KMS-11 (cell line): ENCODE measurements at regions not wholly inside any gene's neighbourhood (a gene's known extent, or its start where the extent isn't known, plus 50 kb on each side); places are given as distances from the start of the nearest gene placed in this dataset.
"Not testable (repeated sequence)": the region's sequence is repeated elsewhere in the genome, so short reads cannot be mapped to it uniquely, and the experiment has no call there.

Source experiments
- H2AFZ ChIP-seq: fragments of 200-600 bp; sonication (generic); 2 replicates; pipeline ENCODE4 v1.6.1; 2016; ENCODE audit warnings: antibody characterized with exemption, mixed run types, low read depth
- H3K27ac ChIP-seq: fragments of 200-600 bp; sonication (generic); 2 replicates; pipeline ENCODE4 v1.6.1; 2016; ENCODE audit warnings: mild to moderate bottlenecking, mixed run types
- H3K27me3 ChIP-seq: fragments of 200-600 bp; sonication (generic); 2 replicates; pipeline ENCODE4 v1.6.1; 2017; ENCODE audit warnings: mild to moderate bottlenecking, low read depth, mixed run types, moderate library complexity; ENCODE audit not compliant: insufficient read depth
- H3K36me3 ChIP-seq: fragments of 200-600 bp; sonication (generic); 2 replicates; pipeline ENCODE4 v1.6.1; 2017; ENCODE audit warnings: mild to moderate bottlenecking, mixed run types; ENCODE audit not compliant: insufficient read depth
- H3K4me1 ChIP-seq: fragments of 200-600 bp; sonication (generic); 2 replicates; pipeline ENCODE4 v1.6.1; 2016; ENCODE audit warnings: mild to moderate bottlenecking, low read depth, mixed run types; ENCODE audit not compliant: poor library complexity, severe bottlenecking
- H3K4me2 ChIP-seq: fragments of 200-600 bp; sonication (generic); 2 replicates; pipeline ENCODE4 v1.7.0; 2016; ENCODE audit warnings: mild to moderate bottlenecking, mixed run types
- H3K4me3 ChIP-seq: fragments of 200-600 bp; sonication (generic); IDR thresholded peaks from 2 replicates; pipeline ENCODE4 v1.6.1; 2017; ENCODE audit warnings: low read depth, low read length, mixed read lengths; ENCODE audit not compliant: insufficient read depth
- H3K79me2 ChIP-seq: fragments of 200-600 bp; sonication (generic); 2 replicates; pipeline ENCODE4 v1.6.1; 2016; ENCODE audit warnings: low read depth, mixed run types; ENCODE audit not compliant: insufficient read depth
- H3K9ac ChIP-seq: fragments of 200-600 bp; sonication (generic); 2 replicates; pipeline ENCODE4 v1.6.1; 2016; ENCODE audit warnings: mild to moderate bottlenecking, mixed run types
- H4K20me1 ChIP-seq: fragments of 200-600 bp; sonication (generic); 2 replicates; pipeline ENCODE4 v1.6.1; 2016; ENCODE audit warnings: mild to moderate bottlenecking, mixed run types; ENCODE audit not compliant: insufficient read depth
- CTCF ChIP-seq: fragments of 200-600 bp; sonication (generic); conservative IDR thresholded peaks from 2 replicates; pipeline ENCODE4 v1.6.1; 2017; ENCODE audit warnings: low read depth, mild to moderate bottlenecking, antibody characterized with exemption, low read length, moderate library complexity, mixed read lengths

GRCh38 chr12:131271724-131272123 lies 318.0 kb downstream of the ADGRD1 start:
- H4K20me1 ChIP-seq, result no peaks in the 10 kb centered on the region
- H2AFZ ChIP-seq, result no peak overlapping the region
- no peak overlapping the region for H3K9ac ChIP-seq
- no peak overlapping the region for H3K4me3 ChIP-seq
- no peak for TF ChIP-seq CTCF
- H3K4me1 ChIP-seq, result no peaks in the 10 kb centered on the region
- no peaks in the 10 kb centered on the region for H3K27me3 ChIP-seq
- no peaks in the 10 kb centered on the region for H3K79me2 ChIP-seq
- no peak overlapping the region for H3K4me2 ChIP-seq
- H3K36me3 ChIP-seq, result no peaks in the 10 kb centered on the region
- H3K27ac ChIP-seq, result no peak overlapping the region

- H2AFZ ChIP-seq, H3K79me2 ChIP-seq, H3K27ac ChIP-seq, H3K27me3 ChIP-seq, H3K4me1 ChIP-seq, H4K20me1 ChIP-seq, H3K4me2 ChIP-seq, H3K9ac ChIP-seq, H3K36me3 ChIP-seq, H3K4me3 ChIP-seq: not testable (repeated sequence)
Measured at GRCh38 chr12:131272283-131272814, 318.6 kb downstream of the ADGRD1 start.

GRCh38 chr12:131273291-131273845 lies 319.7 kb downstream of the ADGRD1 start:
- H3K79me2 ChIP-seq, result no peaks in the 10 kb centered on the region
- no peak overlapping the region for H3K4me2 ChIP-seq
- no peaks in the 10 kb centered on the region for H4K20me1 ChIP-seq
- H3K9ac ChIP-seq, result no peak overlapping the region
- H3K4me1 ChIP-seq, result no peaks in the 10 kb centered on the region
- H2AFZ ChIP-seq, result no peak overlapping the region
- no peak for TF ChIP-seq CTCF
- no peaks in the 10 kb centered on the region for H3K36me3 ChIP-seq
- H3K27me3 ChIP-seq, result no peaks in the 10 kb centered on the region
- H3K27ac ChIP-seq, result no peak overlapping the region
- no peak overlapping the region for H3K4me3 ChIP-seq

GRCh38 chr12:131274061-131274460 lies 320.4 kb downstream of the ADGRD1 start:
- no peak overlapping the region for H3K4me3 ChIP-seq
- H3K36me3 ChIP-seq, result no peaks in the 10 kb centered on the region
- no peaks in the 10 kb centered on the region for H3K79me2 ChIP-seq
- H3K27me3 ChIP-seq, result no peaks in the 10 kb centered on the region
- H4K20me1 ChIP-seq, result no peaks in the 10 kb centered on the region
- H2AFZ ChIP-seq, result no peak overlapping the region
- H3K27ac ChIP-seq, result no peak overlapping the region
- H3K4me1 ChIP-seq, result no peaks in the 10 kb centered on the region
- no peak overlapping the region for H3K4me2 ChIP-seq
- no peak for TF ChIP-seq CTCF
- H3K9ac ChIP-seq, result no peak overlapping the region

GRCh38 chr12:131274906-131275305 lies 321.2 kb downstream of the ADGRD1 start:
- no peaks in the 10 kb centered on the region for H3K27me3 ChIP-seq
- H3K4me3 ChIP-seq, result no peak overlapping the region
- no peaks in the 10 kb centered on the region for H3K79me2 ChIP-seq
- H3K36me3 ChIP-seq, result no peaks in the 10 kb centered on the region
- H3K9ac ChIP-seq, result no peak overlapping the region
- no peak for TF ChIP-seq CTCF
- H3K4me1 ChIP-seq, result no peaks in the 10 kb centered on the region
- H3K27ac ChIP-seq, result no peak overlapping the region
- H2AFZ ChIP-seq, result no peak overlapping the region
- no peak overlapping the region for H3K4me2 ChIP-seq
- no peaks in the 10 kb centered on the region for H4K20me1 ChIP-seq
